ENCODE measurements at regions not wholly inside any gene's neighbourhood (a gene's known extent, or its start where the extent isn't known, plus 50 kb on each side); places are given as distances from the start of the nearest gene placed in this dataset.
"Not testable (repeated sequence)": the region's sequence is repeated elsewhere in the genome, so short reads cannot be mapped to it uniquely, and the experiment has no call there.

DNA sequence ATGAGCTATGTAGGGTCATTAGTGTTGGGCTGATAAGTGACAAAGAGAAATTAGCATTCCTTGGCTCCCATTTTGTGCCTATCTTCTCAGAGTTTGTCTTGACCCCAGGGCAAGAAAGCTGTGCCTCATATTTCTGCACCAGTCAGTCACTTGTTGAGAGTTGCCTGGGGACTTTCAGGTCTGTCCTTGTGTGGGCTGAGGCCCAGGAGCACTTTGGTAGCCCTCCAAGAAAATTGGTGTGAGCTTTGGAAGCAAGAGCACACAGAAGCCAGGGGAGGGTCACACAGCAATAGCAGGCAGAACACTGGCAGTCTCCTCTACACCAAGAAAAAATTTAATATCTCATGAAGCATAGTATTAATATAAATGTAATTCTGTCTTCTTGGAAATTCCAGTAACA, 239.9 kb downstream of the NPR3 start:
- TF ChIP-seq, protein P1, sequence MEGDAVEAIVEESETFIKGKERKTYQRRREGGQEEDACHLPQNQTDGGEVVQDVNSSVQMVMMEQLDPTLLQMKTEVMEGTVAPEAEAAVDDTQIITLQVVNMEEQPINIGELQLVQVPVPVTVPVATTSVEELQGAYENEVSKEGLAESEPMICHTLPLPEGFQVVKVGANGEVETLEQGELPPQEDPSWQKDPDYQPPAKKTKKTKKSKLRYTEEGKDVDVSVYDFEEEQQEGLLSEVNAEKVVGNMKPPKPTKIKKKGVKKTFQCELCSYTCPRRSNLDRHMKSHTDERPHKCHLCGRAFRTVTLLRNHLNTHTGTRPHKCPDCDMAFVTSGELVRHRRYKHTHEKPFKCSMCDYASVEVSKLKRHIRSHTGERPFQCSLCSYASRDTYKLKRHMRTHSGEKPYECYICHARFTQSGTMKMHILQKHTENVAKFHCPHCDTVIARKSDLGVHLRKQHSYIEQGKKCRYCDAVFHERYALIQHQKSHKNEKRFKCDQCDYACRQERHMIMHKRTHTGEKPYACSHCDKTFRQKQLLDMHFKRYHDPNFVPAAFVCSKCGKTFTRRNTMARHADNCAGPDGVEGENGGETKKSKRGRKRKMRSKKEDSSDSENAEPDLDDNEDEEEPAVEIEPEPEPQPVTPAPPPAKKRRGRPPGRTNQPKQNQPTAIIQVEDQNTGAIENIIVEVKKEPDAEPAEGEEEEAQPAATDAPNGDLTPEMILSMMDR (IDR thresholded peaks at IDR 0.05), result no peak
- POLR2A ChIA-PET, result no interaction called here
- Mint-ChIP-seq H3K4me3 (no peak overlapping the region), H3K27me3 (no peaks in the 10 kb centered on the region), H3K27ac (no peak overlapping the region), H3K4me1 (ENCODE audit: low read depth) (no peaks in the 10 kb centered on the region), H3K36me3 (ENCODE audit: low read depth) (no peaks in the 10 kb centered on the region), H3K9me3 (no peaks in the 10 kb centered on the region)
- ATAC-seq (no peak), DNase-seq (no peak)
- CTCF ChIA-PET, result no interaction called here
- intact Hi-C loops (cut with micrococcal nuclease), result no loop called here

DNA sequence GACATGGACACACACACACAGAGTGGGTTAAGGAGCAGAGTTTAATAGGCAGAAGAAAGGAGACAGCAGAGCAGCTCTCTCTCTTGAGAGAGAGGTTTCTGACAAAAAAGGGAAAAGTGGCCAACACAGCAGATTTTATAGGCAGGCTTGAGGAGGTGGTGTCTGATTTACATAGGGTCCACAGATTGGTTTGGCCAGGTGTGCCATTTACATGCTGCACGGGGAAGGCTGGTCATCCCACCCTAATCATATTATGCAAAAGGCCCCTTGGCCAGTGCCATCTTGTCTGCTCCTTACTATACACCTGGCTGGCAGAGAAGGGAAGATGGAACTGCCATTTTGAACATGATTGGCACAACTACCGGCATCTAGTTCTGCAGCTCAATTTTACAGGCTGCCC, 240.8 kb downstream of the NPR3 start:
- intact Hi-C loops (cut with micrococcal nuclease), result no loop called here
- Mint-ChIP-seq H3K27me3 (no peaks in the 10 kb centered on the region), H3K4me3 (no peak overlapping the region), H3K9me3 (no peaks in the 10 kb centered on the region), H3K4me1 (ENCODE audit: low read depth) (no peaks in the 10 kb centered on the region), H3K27ac (no peak overlapping the region), H3K36me3 (ENCODE audit: low read depth) (no peaks in the 10 kb centered on the region)
- no peak for DNase-seq
- POLR2A ChIA-PET, result no interaction called here
- CTCF ChIA-PET, result no interaction called here
- ATAC-seq, result no peak
- TF ChIP-seq, protein P1 (IDR thresholded peaks at IDR 0.05), result no peak

DNA sequence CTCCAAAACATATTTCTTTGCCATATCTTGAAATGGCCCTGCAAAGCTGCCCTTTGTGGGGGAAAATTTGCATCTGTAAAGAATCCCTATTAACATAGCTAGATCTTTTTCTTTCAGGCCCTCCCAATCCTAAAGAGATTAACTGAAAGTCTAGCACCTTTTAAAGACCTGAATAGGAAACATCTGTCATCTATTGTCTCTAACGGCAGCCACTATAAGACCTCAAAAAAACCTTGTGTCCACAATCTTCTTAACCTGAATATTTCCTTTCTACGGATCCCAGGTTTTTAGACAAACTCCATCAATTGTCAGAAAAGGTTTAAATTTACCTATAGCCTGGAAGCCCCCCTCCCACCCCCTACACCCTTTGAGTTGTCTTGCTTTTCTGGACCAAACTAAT, 241.3 kb downstream of the NPR3 start:
- ATAC-seq; intact Hi-C loops (cut with micrococcal nuclease): not testable (repeated sequence)

GRCh38 chr5:32953694-32954093, 242.6 kb downstream of the NPR3 start:
- TF ChIP-seq, protein P1 (IDR thresholded peaks at IDR 0.05), result no peak
- peaks cover 4% of the 10 kb centered on the region for H3K9me3 Mint-ChIP-seq
- no peaks in the 10 kb centered on the region for H3K4me1 Mint-ChIP-seq (ENCODE audit: low read depth)
- ChIA-PET CTCF (interaction anchor here (0.7 kb wide), 1 partner anchor 679 kb away, joined by 3 read pairs; no protein-coding TSS in a partner anchor), POLR2A (no interaction called here)
- ATAC-seq (no peak), DNase-seq (no peak)
- intact Hi-C loops (cut with micrococcal nuclease), result no loop called here
- no peak overlapping the region for H3K27ac Mint-ChIP-seq
- H3K36me3 Mint-ChIP-seq (ENCODE audit: low read depth), result no peaks in the 10 kb centered on the region
- no peaks in the 10 kb centered on the region for H3K27me3 Mint-ChIP-seq
- H3K4me3 Mint-ChIP-seq, result no peak overlapping the region

More for the DNA sequence above, 241.3 kb downstream of the NPR3 start:
- H3K27me3 Mint-ChIP-seq; H3K9me3 Mint-ChIP-seq; H3K4me3 Mint-ChIP-seq; H3K27ac Mint-ChIP-seq; POLR2A ChIA-PET; DNase-seq; H3K4me1 Mint-ChIP-seq (ENCODE audit: low read depth); H3K36me3 Mint-ChIP-seq (ENCODE audit: low read depth); CTCF ChIA-PET: not testable (repeated sequence)

DNA sequence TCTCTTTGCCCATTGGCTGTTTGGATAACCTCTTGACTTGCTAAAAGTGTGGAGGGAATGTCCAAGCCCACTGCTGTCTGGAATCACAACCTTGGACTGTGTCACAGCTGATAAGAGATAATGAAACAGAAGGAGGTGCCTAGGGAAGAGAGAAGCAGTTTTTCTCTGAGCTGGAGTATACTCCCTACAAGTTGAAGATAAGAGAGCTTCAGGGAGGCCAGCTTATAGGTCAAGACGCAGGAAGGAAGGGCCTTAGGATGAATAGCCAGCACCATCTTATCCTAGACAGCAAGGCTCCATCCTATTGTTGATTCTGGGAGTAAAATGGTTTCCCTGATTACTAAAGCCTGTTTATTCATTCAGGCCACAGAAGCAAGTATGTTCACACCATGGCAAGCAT, 244.7 kb downstream of the NPR3 start:
- intact Hi-C loops (cut with micrococcal nuclease), result no loop called here
- Mint-ChIP-seq H3K36me3 (ENCODE audit: low read depth) (no peaks in the 10 kb centered on the region), H3K9me3 (peaks cover 4% of the 10 kb centered on the region), H3K4me1 (ENCODE audit: low read depth) (no peaks in the 10 kb centered on the region), H3K27me3 (no peaks in the 10 kb centered on the region), H3K27ac (no peak overlapping the region), H3K4me3 (no peak overlapping the region)
- ChIA-PET CTCF (no interaction called here), POLR2A (no interaction called here)
- TF ChIP-seq, protein P1 (IDR thresholded peaks at IDR 0.05), result no peak
- DNase-seq, result no peak
- ATAC-seq, result no peak
